PC-3 (cell line): ENCODE measurements at regions not wholly inside any gene's neighbourhood (a gene's known extent, or its start where the extent isn't known, plus 50 kb on each side); places are given as distances from the start of the nearest gene placed in this dataset.

Experiments used
- ATAC-seq: fragments of 200-7000 bp; cut with Tn5 transposase; 2 replicates; pipeline ENCODE4 v1.9.1; 2020; ENCODE audit warnings: mild to moderate bottlenecking, moderate library complexity
- BruUV-seq: library from RNA; stranded (reverse); fragments of 400-500 nt; replicated peaks from 2 replicates; lab custom pipeline; 2021; lab: Mats Ljungman, UMichigan
- CTCF ChIA-PET: fragments of 300-600 bp; sonication (Branson Sonifier 250); formaldehyde crosslinking; loops from one replicate; lab custom pipeline; 2022; ENCODE audit warnings: antibody characterized with exemption; lab: Charles Lee
- POLR2A ChIA-PET: fragments of 300-600 bp; sonication (Branson Sonifier 250); formaldehyde crosslinking; loops from one replicate; lab custom pipeline; 2022; ENCODE audit warnings: antibody characterized with exemption; ENCODE audit not compliant: unreplicated experiment; lab: Charles Lee
- DNase-seq: peaks from one replicate; pipeline ENCODE4 v3.0.0-alpha.2; 2015
- H2AFZ ChIP-seq: fragments of 300-600 bp; sonication (generic); 2 replicates; pipeline ENCODE4 v1.6.0; 2016; ENCODE audit warnings: antibody characterized with exemption, low read length
- H3F3A ChIP-seq: fragments of 300-600 bp; sonication (generic); one replicate; pipeline ENCODE4 v1.6.0; 2017; ENCODE audit warnings: antibody characterized with exemption, low read length, control low read depth, mild to moderate bottlenecking; ENCODE audit not compliant: unreplicated experiment
- H3K27ac ChIP-seq: fragments of 300-600 bp; sonication (generic); 2 replicates; pipeline ENCODE4 v1.5.1; 2016; ENCODE audit warnings: mild to moderate bottlenecking, low read length
- H3K27me3 ChIP-seq: fragments of 300-600 bp; sonication (generic); 2 replicates; pipeline ENCODE4 v1.6.1; 2016; ENCODE audit warnings: low read length, mixed read lengths
- H3K36me3 ChIP-seq: fragments of 300-600 bp; sonication (generic); 2 replicates; pipeline ENCODE4 v1.6.1; 2016; ENCODE audit warnings: low read depth, mixed run types, low read length, mixed read lengths
- H3K4me1 ChIP-seq: fragments of 300-600 bp; sonication (generic); 2 replicates; pipeline ENCODE4 v1.5.1; 2016; ENCODE audit warnings: low read length; ENCODE audit not compliant: insufficient read depth
- H3K4me2 ChIP-seq: fragments of 300-600 bp; sonication (generic); 2 replicates; pipeline ENCODE4 v1.6.0; 2016; ENCODE audit warnings: low read length
- H3K4me3 ChIP-seq: fragments of 300-600 bp; sonication (generic); 2 replicates; pipeline ENCODE4 v1.5.1; 2016; ENCODE audit warnings: mild to moderate bottlenecking, low read length, mixed read lengths
- H3K79me2 ChIP-seq: fragments of 300-600 bp; sonication (generic); 2 replicates; pipeline ENCODE4 v1.6.1; 2017; ENCODE audit warnings: low read length, mixed read lengths
- H3K9ac ChIP-seq: fragments of 300-600 bp; sonication (generic); 2 replicates; pipeline ENCODE4 v1.6.0; 2016; ENCODE audit warnings: mild to moderate bottlenecking, low read length
- H3K9me2 ChIP-seq: fragments of 300-600 bp; sonication (generic); replicated peaks from 2 replicates; pipeline ENCODE4 v1.6.1; 2016; ENCODE audit warnings: mixed run types, low read length, mixed read lengths
- H3K9me3 ChIP-seq: fragments of 300-600 bp; sonication (generic); 2 replicates; pipeline ENCODE4 v1.6.1; 2016; ENCODE audit warnings: low read length, mixed read lengths
- H4K20me1 ChIP-seq: fragments of 300-600 bp; sonication (generic); 2 replicates; pipeline ENCODE4 v1.6.1; 2016; ENCODE audit warnings: low read length, mixed read lengths
- CTCF ChIP-seq: fragments of 300-600 bp; sonication (generic); conservative IDR thresholded peaks from 2 replicates; pipeline ENCODE4 v1.5.1; 2017; ENCODE audit warnings: antibody characterized with exemption, low read depth, mild to moderate bottlenecking, low read length
- EZH2 ChIP-seq: fragments of 300-600 bp; sonication (generic); IDR thresholded peaks from one replicate; pipeline ENCODE4 v1.6.1; 2017; ENCODE audit warnings: antibody characterized with exemption, mild to moderate bottlenecking, low read length; ENCODE audit not compliant: unreplicated experiment
- EZH2phosphoT487 ChIP-seq: fragments of 300-600 bp; sonication (generic); IDR thresholded peaks from 2 replicates; pipeline ENCODE4 v1.6.1; 2018; ENCODE audit warnings: mild to moderate bottlenecking, antibody characterized with exemption, low read length, borderline replicate concordance
- intact Hi-C: fragments of 100-400 bp; cut with micrococcal nuclease; formaldehyde crosslinking; loops from 2 replicates; pipeline ENCODE4 v1.9.0; 2023

DNA sequence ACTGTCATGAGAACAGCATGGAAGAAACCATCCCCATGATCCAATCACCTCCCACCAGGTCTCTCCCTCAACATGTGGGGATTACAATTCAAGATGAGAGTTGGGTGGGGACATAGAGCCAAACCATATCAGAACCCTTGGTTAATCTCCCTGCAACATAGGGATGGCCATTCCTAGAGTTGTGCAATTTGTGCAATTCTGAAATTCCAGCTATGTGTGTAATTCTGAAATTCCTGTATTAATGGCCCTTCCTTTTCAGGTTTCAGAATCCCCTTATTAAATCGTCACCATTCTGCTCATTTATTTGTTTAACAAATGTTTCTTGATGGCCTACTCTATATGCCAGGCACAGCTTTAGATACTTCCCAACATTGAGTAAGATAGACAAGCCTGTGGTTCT is 282.6 kb downstream of the SMARCA2 start:
- ChIA-PET POLR2A (no interaction called here), CTCF (no interaction called here)
- Histone ChIP-seq H3K4me3 (no peak overlapping the region), H3K36me3 (no peaks in the 10 kb centered on the region), H2AFZ (no peak overlapping the region), H3K9ac (no peak overlapping the region), H3K9me3 (no peaks in the 10 kb centered on the region), H4K20me1 (no peaks in the 10 kb centered on the region), H3K27me3 (no peaks in the 10 kb centered on the region), H3K79me2 (no peaks in the 10 kb centered on the region), H3F3A (no peaks in the 10 kb centered on the region), H3K27ac (no peak overlapping the region), H3K4me1 (no peaks in the 10 kb centered on the region), H3K9me2 (no peaks in the 10 kb centered on the region), H3K4me2 (no peak overlapping the region)
- intact Hi-C loops, result no loop called here
- no peak for ATAC-seq
- no TSS peak for BruUV-seq
- no peak for DNase-seq
- TF ChIP-seq CTCF, result no peak
- no peak for TF ChIP-seq EZH2
- no peak for TF ChIP-seq EZH2phosphoT487

- no peak for ATAC-seq
These were observed 283.1 kb downstream of the SMARCA2 start for GRCh38 chr9:2298217-2298616.

More at GRCh38 chr9:2298217-2298616, 283.1 kb downstream of the SMARCA2 start:
- no peak overlapping the region for H3K9ac ChIP-seq
- intact Hi-C loops, result no loop called here
- H3K36me3 ChIP-seq, result no peaks in the 10 kb centered on the region
- H3K4me3 ChIP-seq, result no peak overlapping the region
- TF ChIP-seq EZH2phosphoT487, result no peak
- no peak for TF ChIP-seq CTCF
- TF ChIP-seq EZH2, result no peak
- no TSS peak for BruUV-seq
- no peaks in the 10 kb centered on the region for H3K27me3 ChIP-seq
- no peaks in the 10 kb centered on the region for H4K20me1 ChIP-seq
- POLR2A ChIA-PET, result no interaction called here
- CTCF ChIA-PET, result no interaction called here
- no peaks in the 10 kb centered on the region for H3K9me2 ChIP-seq
- no peak overlapping the region for H3K4me2 ChIP-seq
- no peaks in the 10 kb centered on the region for H3K4me1 ChIP-seq
- H3K27ac ChIP-seq, result no peak overlapping the region
- no peaks in the 10 kb centered on the region for H3K9me3 ChIP-seq
- no peak overlapping the region for H2AFZ ChIP-seq
- H3F3A ChIP-seq, result no peaks in the 10 kb centered on the region
- DNase-seq, result no peak
- no peaks in the 10 kb centered on the region for H3K79me2 ChIP-seq
